Kidney (tissue), 13 donors: ENCODE measurements at regions not wholly inside any gene's neighbourhood (a gene's known extent, or its start where the extent isn't known, plus 50 kb on each side); places are given as distances from the start of the nearest gene placed in this dataset.
"Not testable (repeated sequence)": the region's sequence is repeated elsewhere in the genome, so short reads cannot be mapped to it uniquely, and the experiment has no call there.

Experiments used
- DNase-seq, 5 donors: peaks; one replicate each; pipeline ENCODE4 v3.0.0-alpha.2; 2013 to 2020
- FAIRE-seq: peaks from 2 replicates; lab custom pipeline; 2012; peaks lifted over from hg19 to GRCh38; lab: Jason Lieb, UNC
- H3K27ac ChIP-seq, 2 donors: one replicate each; pipeline ENCODE4 v1.7.0; 2013; ENCODE audit warnings: low read depth in 2 of 2, low read length in 2 of 2, inconsistent platforms in 1 of 2
- H3K27me3 ChIP-seq: one replicate; pipeline ENCODE4 v1.7.1; 2013; ENCODE audit warnings: low read length, inconsistent platforms; ENCODE audit not compliant: control insufficient read depth, insufficient read depth
- H3K36me3 ChIP-seq, 3 donors: one replicate each; pipeline versions ENCODE4 v1.7.0 to v1.7.1; 2013; ENCODE audit warnings: low read length in 3 of 3, control low read depth in 1 of 3, inconsistent platforms in 1 of 3; ENCODE audit not compliant: insufficient read depth in 3 of 3, control insufficient read depth in 2 of 3
- H3K4me1 ChIP-seq, 3 donors: one replicate each; pipeline versions ENCODE4 v1.7.0 to v1.7.1; 2013; ENCODE audit warnings: low read length in 3 of 3, inconsistent platforms in 1 of 3, low read depth in 1 of 3; ENCODE audit not compliant: control insufficient read depth in 2 of 3, insufficient read depth in 2 of 3
- H3K4me3 ChIP-seq, 3 donors: one replicate each; pipeline versions ENCODE4 v1.7.0 to v1.8.1; 2013; ENCODE audit warnings: low read length in 3 of 3, control low read depth in 1 of 3, inconsistent platforms in 1 of 3
- H3K9ac ChIP-seq, 3 donors: one replicate each; pipeline versions ENCODE4 v1.7.0 to v1.7.1; 2013; ENCODE audit warnings: low read length in 3 of 3, control low read depth in 1 of 3, inconsistent platforms in 1 of 3
- H3K9me3 ChIP-seq, 3 donors: one replicate each; pipeline versions ENCODE4 v1.7.0 to v1.7.1; 2013; ENCODE audit warnings: low read length in 3 of 3, control low read depth in 1 of 3, inconsistent platforms in 1 of 3; ENCODE audit not compliant: control insufficient read depth in 2 of 3, insufficient read depth in 1 of 3
- intact Hi-C: fragments of 100-400 bp; cut with DNase I; formaldehyde crosslinking; loops from one replicate; pipeline ENCODE4 v1.11.1; 2022
- TF ChIP-seq, protein P1 (sequence below): IDR thresholded peaks from 3 replicates; pipeline ENCODE4 v1.5.1; 2012; ENCODE audit warnings: mild to moderate bottlenecking, moderate library complexity, borderline replicate concordance; ENCODE audit not compliant: insufficient read depth; ENCODE audit errors: extremely low read depth
- donor health status: control.
- donor health status: control.
- donor health status: control.
- donor health status: control.
- donor health status: control.
- donor health status: DM: yes; HTN: yes; CAD: no.
- donor health status: Normal renal cell carcinoma (clear cell type).

DNA sequence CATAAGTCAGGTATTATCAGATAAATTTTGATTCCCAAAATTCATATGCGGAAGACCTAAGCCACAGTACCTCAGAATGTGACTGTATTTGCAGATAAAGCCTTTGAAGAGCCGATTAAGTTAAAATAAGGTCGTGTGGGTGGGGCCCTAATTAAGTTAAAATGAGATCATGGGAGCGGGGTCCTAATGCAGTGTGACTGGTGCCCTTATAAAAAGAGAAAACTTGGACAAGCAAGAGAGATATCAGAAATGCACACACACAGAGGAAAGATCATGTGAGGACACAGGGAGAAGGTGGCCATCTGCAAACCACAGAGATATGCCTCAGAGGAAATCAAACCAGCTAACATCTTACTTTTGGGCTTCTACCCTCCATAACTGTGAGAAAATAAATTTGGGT, 236.1 kb downstream of the FBXO8 start:
- no peak overlapping the region for H3K27ac ChIP-seq
- DNase-seq (no peak), FAIRE-seq (no peak)
- no peaks in the 10 kb centered on the region for H3K27me3 ChIP-seq
- no peaks in the 10 kb centered on the region for H3K36me3 ChIP-seq
- H3K4me3 ChIP-seq = no peak overlapping the region
- H3K4me1 ChIP-seq = no peaks in the 10 kb centered on the region
- peaks cover 0 to 2% (median 0%) of the 10 kb centered on the region in 3 donors for H3K9me3 ChIP-seq
- intact Hi-C loops = no loop called here
- no peak overlapping the region for H3K9ac ChIP-seq
- TF ChIP-seq, protein P1, sequence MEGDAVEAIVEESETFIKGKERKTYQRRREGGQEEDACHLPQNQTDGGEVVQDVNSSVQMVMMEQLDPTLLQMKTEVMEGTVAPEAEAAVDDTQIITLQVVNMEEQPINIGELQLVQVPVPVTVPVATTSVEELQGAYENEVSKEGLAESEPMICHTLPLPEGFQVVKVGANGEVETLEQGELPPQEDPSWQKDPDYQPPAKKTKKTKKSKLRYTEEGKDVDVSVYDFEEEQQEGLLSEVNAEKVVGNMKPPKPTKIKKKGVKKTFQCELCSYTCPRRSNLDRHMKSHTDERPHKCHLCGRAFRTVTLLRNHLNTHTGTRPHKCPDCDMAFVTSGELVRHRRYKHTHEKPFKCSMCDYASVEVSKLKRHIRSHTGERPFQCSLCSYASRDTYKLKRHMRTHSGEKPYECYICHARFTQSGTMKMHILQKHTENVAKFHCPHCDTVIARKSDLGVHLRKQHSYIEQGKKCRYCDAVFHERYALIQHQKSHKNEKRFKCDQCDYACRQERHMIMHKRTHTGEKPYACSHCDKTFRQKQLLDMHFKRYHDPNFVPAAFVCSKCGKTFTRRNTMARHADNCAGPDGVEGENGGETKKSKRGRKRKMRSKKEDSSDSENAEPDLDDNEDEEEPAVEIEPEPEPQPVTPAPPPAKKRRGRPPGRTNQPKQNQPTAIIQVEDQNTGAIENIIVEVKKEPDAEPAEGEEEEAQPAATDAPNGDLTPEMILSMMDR = no peak

DNA sequence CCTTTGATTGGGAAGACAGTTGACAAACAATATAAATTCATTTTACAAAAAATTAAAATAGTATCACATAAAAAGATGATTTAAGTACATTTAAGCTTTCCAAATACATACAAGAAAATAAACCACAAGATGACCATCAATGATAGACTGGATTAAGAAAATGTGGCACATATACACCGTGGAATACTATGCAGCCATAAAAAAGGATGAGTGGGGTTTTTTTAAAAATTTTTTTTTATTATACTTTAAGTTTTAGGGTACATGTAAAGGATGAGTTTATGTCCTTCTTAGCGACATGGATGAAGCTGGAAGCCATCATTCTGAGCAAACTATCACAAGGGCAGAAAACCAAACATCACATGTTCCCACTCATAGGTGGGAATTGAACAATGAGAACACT, 237.6 kb downstream of the FBXO8 start:
- FAIRE-seq, intact Hi-C loops, H3K9ac ChIP-seq, H3K27ac ChIP-seq, DNase-seq, H3K4me3 ChIP-seq, H3K4me1 ChIP-seq, H3K36me3 ChIP-seq, H3K9me3 ChIP-seq, H3K27me3 ChIP-seq: not testable (repeated sequence)

DNA sequence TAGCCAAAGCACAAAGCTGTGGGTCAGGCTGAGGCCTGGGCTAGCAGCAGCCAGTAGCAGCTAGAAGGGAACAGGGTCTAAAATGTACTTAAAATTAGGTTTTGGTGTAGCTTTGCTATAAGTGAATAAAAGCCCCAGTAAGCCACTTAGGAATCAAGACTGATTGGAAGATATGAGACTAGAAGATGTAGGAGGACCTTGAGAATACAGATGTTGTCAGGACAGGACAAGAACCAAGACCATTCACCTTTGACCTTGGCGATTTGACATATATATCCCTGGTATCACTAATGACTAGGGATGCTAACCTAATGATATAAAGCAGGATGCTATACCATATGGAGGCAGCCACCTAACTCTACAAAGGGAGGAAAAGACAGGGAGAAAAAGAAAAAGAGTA, 238.1 kb downstream of the FBXO8 start:
- H3K4me1 ChIP-seq = no peaks in the 10 kb centered on the region
- H3K4me3 ChIP-seq = no peak overlapping the region
- H3K36me3 ChIP-seq = no peaks in the 10 kb centered on the region
- no peak overlapping the region for H3K9ac ChIP-seq
- TF ChIP-seq, protein P1 = no peak
- FAIRE-seq (no peak), DNase-seq (no peak)
- no peak overlapping the region for H3K27ac ChIP-seq
- intact Hi-C loops = no loop called here
- H3K27me3 ChIP-seq = no peaks in the 10 kb centered on the region
- H3K9me3 ChIP-seq = peaks cover 0 to 2% (median 0%) of the 10 kb centered on the region in 3 donors

DNA sequence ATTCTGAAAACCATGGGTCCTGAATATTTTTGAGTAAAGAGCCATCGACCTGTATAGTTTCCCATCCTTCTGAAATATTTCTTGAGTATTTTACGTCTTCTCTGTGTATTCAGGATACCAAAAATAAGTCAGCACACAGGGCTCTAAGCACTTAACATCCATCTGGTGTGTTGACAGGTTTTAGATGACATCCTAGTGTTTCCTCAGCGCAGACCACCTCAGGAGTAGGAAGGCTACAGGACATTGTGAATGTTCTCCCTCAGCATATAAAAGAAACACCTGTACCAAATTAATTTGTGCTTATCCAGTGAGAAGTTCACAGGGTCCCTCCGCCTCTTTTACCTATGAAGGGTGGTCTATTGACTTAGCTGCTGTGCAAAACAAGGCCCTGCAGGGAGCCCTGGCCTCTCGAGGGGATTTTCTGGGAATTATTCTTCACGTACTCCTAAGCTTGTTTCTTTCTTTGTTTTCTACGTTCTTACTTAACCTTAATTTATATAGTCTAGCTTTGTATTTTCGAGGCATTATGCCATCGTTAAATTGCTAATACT, 241.8 kb downstream of the FBXO8 start:
- Histone ChIP-seq H3K9me3 (peaks cover 0 to 2% (median 0%) of the 10 kb centered on the region in 3 donors), H3K27ac (no peak overlapping the region), H3K27me3 (no peaks in the 10 kb centered on the region), H3K36me3 (no peaks in the 10 kb centered on the region), H3K9ac (no peak overlapping the region), H3K4me1 (no peaks in the 10 kb centered on the region), H3K4me3 (no peak overlapping the region)
- no peak for DNase-seq
- FAIRE-seq = no peak
- TF ChIP-seq, protein P1 = no peak
- intact Hi-C loops = no loop called here
